NCI-H2227 (cell line): ENCODE measurements at regions not wholly inside any gene's neighbourhood (a gene's known extent, or its start where the extent isn't known, plus 50 kb on each side); places are given as distances from the start of the nearest gene placed in this dataset.
"Not testable (repeated sequence)": the region's sequence is repeated elsewhere in the genome, so short reads cannot be mapped to it uniquely, and the experiment has no call there.

Experiments used
- DNase-seq: peaks from one replicate; lab custom pipeline; 2025; ENCODE audit not compliant: unreplicated experiment; lab: John Stamatoyannopoulos, UW

- DNase-seq = not testable (repeated sequence)
These were observed 343.2 kb downstream of the BCL2L11 start for GRCh38 chr2:111463956-111464355.

GRCh38 chr2:111464367-111464766 lies 343.7 kb downstream of the BCL2L11 start:
- DNase-seq = not testable (repeated sequence)

GRCh38 chr2:111465521-111465920 lies 344.8 kb downstream of the BCL2L11 start:
- not testable (repeated sequence) for DNase-seq

- not testable (repeated sequence) for DNase-seq
These were observed 346.0 kb downstream of the BCL2L11 start for GRCh38 chr2:111466744-111467143.

- not testable (repeated sequence) for DNase-seq
These were observed 350.2 kb downstream of the BCL2L11 start for GRCh38 chr2:111470924-111471323.

GRCh38 chr2:111471791-111472530 lies 351.2 kb downstream of the BCL2L11 start:
- not testable (repeated sequence) for DNase-seq

- DNase-seq = not testable (repeated sequence)
These were observed 352.2 kb downstream of the BCL2L11 start for GRCh38 chr2:111472844-111473403.

GRCh38 chr2:111473522-111473921 lies 352.8 kb downstream of the BCL2L11 start:
- not testable (repeated sequence) for DNase-seq

- not testable (repeated sequence) for DNase-seq
These were observed 353.5 kb downstream of the BCL2L11 start for GRCh38 chr2:111474198-111474705.

- not testable (repeated sequence) for DNase-seq
These were observed 357.6 kb downstream of the BCL2L11 start for GRCh38 chr2:111478335-111478734.

GRCh38 chr2:111478871-111479318 lies 358.2 kb downstream of the BCL2L11 start:
- not testable (repeated sequence) for DNase-seq

GRCh38 chr2:111480016-111480625 lies 359.4 kb downstream of the BCL2L11 start:
- not testable (repeated sequence) for DNase-seq

- not testable (repeated sequence) for DNase-seq
These were observed 359.9 kb downstream of the BCL2L11 start for GRCh38 chr2:111480633-111481032.

- not testable (repeated sequence) for DNase-seq
These were observed 360.5 kb downstream of the BCL2L11 start for GRCh38 chr2:111481219-111481618.

GRCh38 chr2:111482987-111483679 lies 362.4 kb downstream of the BCL2L11 start:
- not testable (repeated sequence) for DNase-seq

GRCh38 chr2:111484097-111484496 lies 363.4 kb downstream of the BCL2L11 start:
- DNase-seq = not testable (repeated sequence)

GRCh38 chr2:111485895-111486294 lies 365.2 kb downstream of the BCL2L11 start:
- DNase-seq = not testable (repeated sequence)

- not testable (repeated sequence) for DNase-seq
These were observed 367.7 kb downstream of the BCL2L11 start for GRCh38 chr2:111488451-111488850.

- DNase-seq = not testable (repeated sequence)
These were observed 368.7 kb downstream of the BCL2L11 start for GRCh38 chr2:111489460-111489859.

- not testable (repeated sequence) for DNase-seq
These were observed 370.5 kb downstream of the BCL2L11 start for GRCh38 chr2:111491181-111491580.

GRCh38 chr2:111491614-111492013 lies 370.9 kb downstream of the BCL2L11 start:
- DNase-seq = not testable (repeated sequence)
